ENCODE measurements at regions not wholly inside any gene's neighbourhood (a gene's known extent, or its start where the extent isn't known, plus 50 kb on each side); places are given as distances from the start of the nearest gene placed in this dataset.

GRCh38 chr5:17947029-17947428 lies 312.8 kb downstream of the TAF11L14 start:
- ATAC-seq (ENCODE audit: insufficient read depth, low read depth) (no peak), DNase-seq (no peak)
- H3K27me3 ChIP-seq (ENCODE audit: insufficient read depth, low read length, poor library complexity) = no peaks in the 10 kb centered on the region
- no peaks in the 10 kb centered on the region for H3K4me1 ChIP-seq (ENCODE audit: insufficient read depth, low read length)
- no peak overlapping the region for H3K4me3 ChIP-seq (ENCODE audit: low read depth in 1 of 2, low read length in 2 of 2)
- peaks cover 6% of the 10 kb centered on the region for H3K9me3 ChIP-seq (ENCODE audit: insufficient read depth, low read length, severe bottlenecking)
- H3K9ac ChIP-seq (ENCODE audit: low read depth, low read length) = no peak overlapping the region
- H3K4me2 ChIP-seq (ENCODE audit: insufficient read depth, low read length) = no peak overlapping the region
- H3K79me2 ChIP-seq (ENCODE audit: insufficient read depth, low read length) = no peaks in the 10 kb centered on the region
- H3K36me3 ChIP-seq (ENCODE audit: insufficient read depth, low read length) = no peaks in the 10 kb centered on the region
- no peak overlapping the region for H2AFZ ChIP-seq (ENCODE audit: low read depth, low read length)
- no peak for TF ChIP-seq EZH2 (IDR thresholded peaks at IDR 0.05; ENCODE audit: borderline replicate concordance, low read depth, low read length, severe bottlenecking)
- TF ChIP-seq, protein P1, sequence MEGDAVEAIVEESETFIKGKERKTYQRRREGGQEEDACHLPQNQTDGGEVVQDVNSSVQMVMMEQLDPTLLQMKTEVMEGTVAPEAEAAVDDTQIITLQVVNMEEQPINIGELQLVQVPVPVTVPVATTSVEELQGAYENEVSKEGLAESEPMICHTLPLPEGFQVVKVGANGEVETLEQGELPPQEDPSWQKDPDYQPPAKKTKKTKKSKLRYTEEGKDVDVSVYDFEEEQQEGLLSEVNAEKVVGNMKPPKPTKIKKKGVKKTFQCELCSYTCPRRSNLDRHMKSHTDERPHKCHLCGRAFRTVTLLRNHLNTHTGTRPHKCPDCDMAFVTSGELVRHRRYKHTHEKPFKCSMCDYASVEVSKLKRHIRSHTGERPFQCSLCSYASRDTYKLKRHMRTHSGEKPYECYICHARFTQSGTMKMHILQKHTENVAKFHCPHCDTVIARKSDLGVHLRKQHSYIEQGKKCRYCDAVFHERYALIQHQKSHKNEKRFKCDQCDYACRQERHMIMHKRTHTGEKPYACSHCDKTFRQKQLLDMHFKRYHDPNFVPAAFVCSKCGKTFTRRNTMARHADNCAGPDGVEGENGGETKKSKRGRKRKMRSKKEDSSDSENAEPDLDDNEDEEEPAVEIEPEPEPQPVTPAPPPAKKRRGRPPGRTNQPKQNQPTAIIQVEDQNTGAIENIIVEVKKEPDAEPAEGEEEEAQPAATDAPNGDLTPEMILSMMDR (IDR thresholded peaks at IDR 0.05; ENCODE audit: borderline replicate concordance, extremely low read depth, low read length, poor library complexity, severe bottlenecking) = no peak
- H4K20me1 ChIP-seq (ENCODE audit: insufficient read depth, low read length) = no peaks in the 10 kb centered on the region
- H3K27ac ChIP-seq (ENCODE audit: low read length) = no peak overlapping the region

GRCh38 chr5:17951392-17952169 lies 317.3 kb downstream of the TAF11L14 start:
- no peaks in the 10 kb centered on the region for H3K4me1 ChIP-seq (ENCODE audit: insufficient read depth, low read length)
- no peak overlapping the region for H3K9ac ChIP-seq (ENCODE audit: low read depth, low read length)
- H3K4me2 ChIP-seq (ENCODE audit: insufficient read depth, low read length) = no peak overlapping the region
- H4K20me1 ChIP-seq (ENCODE audit: insufficient read depth, low read length) = no peaks in the 10 kb centered on the region
- no peak overlapping the region for H3K4me3 ChIP-seq (ENCODE audit: low read depth in 1 of 2, low read length in 2 of 2)
- H3K27me3 ChIP-seq (ENCODE audit: insufficient read depth, low read length, poor library complexity) = no peaks in the 10 kb centered on the region
- DNase-seq (no peak), ATAC-seq (ENCODE audit: insufficient read depth, low read depth) (no peak)
- H3K79me2 ChIP-seq (ENCODE audit: insufficient read depth, low read length) = no peaks in the 10 kb centered on the region
- no peaks in the 10 kb centered on the region for H3K36me3 ChIP-seq (ENCODE audit: insufficient read depth, low read length)
- H3K9me3 ChIP-seq (ENCODE audit: insufficient read depth, low read length, severe bottlenecking) = peaks cover 4% of the 10 kb centered on the region
- no peak overlapping the region for H2AFZ ChIP-seq (ENCODE audit: low read depth, low read length)
- H3K27ac ChIP-seq (ENCODE audit: low read length) = no peak overlapping the region
- no peak for TF ChIP-seq EZH2 (IDR thresholded peaks at IDR 0.05; ENCODE audit: borderline replicate concordance, low read depth, low read length, severe bottlenecking)
- TF ChIP-seq, protein P1 (IDR thresholded peaks at IDR 0.05; ENCODE audit: borderline replicate concordance, extremely low read depth, low read length, poor library complexity, severe bottlenecking) = no peak

DNA sequence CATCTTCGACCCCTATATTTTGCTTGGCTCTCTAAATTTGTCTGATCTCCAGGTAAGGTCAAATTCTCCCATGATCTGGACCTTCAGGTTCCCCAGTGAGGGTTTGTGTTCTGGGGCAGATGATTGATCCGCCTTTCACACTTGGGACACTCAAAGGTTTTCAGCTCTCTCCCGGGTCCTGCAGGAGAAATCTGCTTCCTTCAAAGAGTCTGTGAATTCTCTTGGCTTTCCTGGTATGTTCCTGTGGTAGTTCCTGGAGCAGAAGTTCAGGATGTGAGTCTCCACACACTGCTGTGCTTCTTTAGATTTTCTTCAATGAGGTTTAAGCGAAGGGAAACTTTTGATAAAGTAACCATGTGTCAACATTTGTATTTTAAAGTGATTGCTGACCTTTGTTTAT lies 318.0 kb downstream of the TAF11L14 start:
- Histone ChIP-seq H3K9ac (ENCODE audit: low read depth, low read length) (no peak overlapping the region), H3K27me3 (ENCODE audit: insufficient read depth, low read length, poor library complexity) (no peaks in the 10 kb centered on the region), H3K4me1 (ENCODE audit: insufficient read depth, low read length) (no peaks in the 10 kb centered on the region), H3K9me3 (ENCODE audit: insufficient read depth, low read length, severe bottlenecking) (peaks cover 4% of the 10 kb centered on the region), H4K20me1 (ENCODE audit: insufficient read depth, low read length) (no peaks in the 10 kb centered on the region), H3K27ac (ENCODE audit: low read length) (no peak overlapping the region), H3K79me2 (ENCODE audit: insufficient read depth, low read length) (no peaks in the 10 kb centered on the region), H2AFZ (ENCODE audit: low read depth, low read length) (no peak overlapping the region), H3K4me3 (ENCODE audit: low read depth in 1 of 2, low read length in 2 of 2) (no peak overlapping the region), H3K4me2 (ENCODE audit: insufficient read depth, low read length) (no peak overlapping the region), H3K36me3 (ENCODE audit: insufficient read depth, low read length) (no peaks in the 10 kb centered on the region)
- no peak for DNase-seq
- TF ChIP-seq, protein P1 (IDR thresholded peaks at IDR 0.05; ENCODE audit: borderline replicate concordance, extremely low read depth, low read length, poor library complexity, severe bottlenecking) = no peak
- no peak for TF ChIP-seq EZH2 (IDR thresholded peaks at IDR 0.05; ENCODE audit: borderline replicate concordance, low read depth, low read length, severe bottlenecking)
- ATAC-seq (ENCODE audit: insufficient read depth, low read depth) = no peak

Data from DND-41 (cell line).